Stimulated activated CD4-positive, alpha-beta T cell treated with anti-CD3 and anti-CD28 coated beads, Interleukin-12 subunit alpha, Interleukin-12 subunit beta, amount 100 ng/mL, for 24 hours (primary cell): ENCODE measurements at regions not wholly inside any gene's neighbourhood (a gene's known extent, or its start where the extent isn't known, plus 50 kb on each side); places are given as distances from the start of the nearest gene placed in this dataset.

Experiments used
- DNase-seq, 2 experiments: peaks; one replicate each; pipeline ENCODE4 v3.0.0-alpha.2; 2020; ENCODE audit warnings: low read depth in 2 of 2

DNA sequence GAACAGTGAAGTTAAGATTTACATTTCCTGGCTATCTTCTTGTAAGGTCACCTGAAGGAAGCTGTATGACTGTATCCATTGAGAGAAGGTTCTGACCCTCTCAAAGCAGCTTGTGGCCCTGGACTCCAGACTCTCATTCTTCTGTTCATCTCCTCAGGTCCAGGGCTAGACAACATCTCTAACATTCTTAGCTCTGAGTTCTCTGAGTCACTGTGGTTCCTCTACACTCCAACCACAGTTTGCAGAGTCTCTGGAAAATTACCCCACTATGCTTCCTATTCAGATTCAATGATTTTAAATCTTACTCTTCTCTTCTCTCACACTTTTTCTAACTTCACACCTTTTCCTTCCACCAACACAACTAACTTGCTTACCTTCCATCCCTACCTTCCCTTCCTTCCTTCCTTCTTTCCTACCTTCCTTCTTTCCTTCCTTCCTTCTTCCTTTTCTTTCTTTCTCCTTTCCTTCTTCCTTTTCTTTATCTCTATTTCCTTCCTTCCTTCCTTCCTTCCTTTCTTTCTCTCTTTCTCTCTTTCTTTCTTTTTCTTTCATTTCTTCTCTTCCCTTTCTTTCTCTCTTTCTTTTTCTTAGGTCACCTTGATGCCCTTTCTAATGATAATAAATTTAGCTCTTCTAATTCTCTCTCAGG, 824.3 kb upstream of the ZEB2 start:
- no peak for DNase-seq

DNA sequence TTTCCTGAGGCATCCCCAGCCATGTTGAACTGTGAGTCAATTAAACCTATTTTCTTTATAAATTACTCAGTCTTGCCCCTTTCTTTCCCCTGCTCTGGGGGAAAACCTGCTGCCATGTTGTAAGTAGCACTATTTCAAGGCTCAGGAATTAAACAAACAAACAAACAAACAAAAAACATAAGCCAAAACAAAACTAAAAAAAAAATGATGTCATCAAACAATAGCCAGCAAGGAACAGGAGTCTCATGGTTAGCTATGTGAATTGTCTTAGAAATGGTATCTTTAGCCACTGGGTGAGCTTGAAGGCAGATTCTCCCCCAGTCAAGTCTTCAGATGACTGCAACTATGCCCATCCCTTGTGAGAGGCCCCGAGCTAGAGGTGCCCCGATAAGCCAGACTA, 823.4 kb upstream of the ZEB2 start:
- no peak for DNase-seq

- DNase-seq: no peak
These were observed 821.6 kb upstream of the ZEB2 start for GRCh38 chr2:145341536-145341935.

- DNase-seq: no peak
These were observed 819.7 kb upstream of the ZEB2 start for GRCh38 chr2:145339646-145340045.

GRCh38 chr2:145332210-145332898, 812.4 kb upstream of the ZEB2 start:
- no peak for DNase-seq

DNA sequence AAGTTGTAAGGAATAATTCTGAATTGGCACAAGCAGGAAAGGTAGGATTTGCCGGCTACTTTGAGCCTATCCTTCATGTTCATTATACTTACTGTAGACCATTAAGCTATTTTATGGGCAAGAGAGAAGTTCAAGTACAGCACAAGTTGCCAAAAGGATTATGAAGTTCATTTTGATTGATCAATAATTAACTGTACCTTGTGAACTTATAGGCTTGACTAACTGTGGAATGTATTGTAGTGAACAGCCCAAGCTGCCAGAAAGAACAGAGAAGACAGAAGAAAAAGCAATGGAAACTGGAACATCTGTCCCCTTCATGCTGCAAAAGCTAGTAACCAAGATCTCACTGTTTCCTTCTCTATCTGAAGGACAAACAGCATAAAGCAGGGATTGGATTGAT, 810.1 kb upstream of the ZEB2 start:
- no peak for DNase-seq

DNA sequence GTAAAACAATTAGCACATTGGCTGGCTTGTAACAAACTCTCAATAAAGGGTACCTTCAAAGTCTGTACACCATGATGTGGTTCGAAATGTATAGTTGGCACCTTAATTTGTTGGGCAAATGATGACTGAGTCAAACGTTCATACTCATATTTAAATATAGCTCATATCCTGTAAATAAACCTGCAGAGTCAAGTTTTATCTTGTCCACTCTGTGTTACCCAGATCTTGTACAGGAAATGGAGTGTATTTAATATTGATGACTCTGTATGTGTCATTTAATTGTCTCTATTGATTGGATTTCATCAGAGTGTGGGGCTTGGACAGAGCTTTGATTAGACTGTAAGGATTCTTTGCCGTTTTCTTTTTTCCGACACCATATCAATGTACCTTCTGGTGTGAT, 805.6 kb upstream of the ZEB2 start:
- DNase-seq: no peak

- DNase-seq: no peak
These were observed 804.8 kb upstream of the ZEB2 start for GRCh38 chr2:145324748-145325147.

GRCh38 chr2:145323512-145323911, 803.6 kb upstream of the ZEB2 start:
- DNase-seq: no peak

DNA sequence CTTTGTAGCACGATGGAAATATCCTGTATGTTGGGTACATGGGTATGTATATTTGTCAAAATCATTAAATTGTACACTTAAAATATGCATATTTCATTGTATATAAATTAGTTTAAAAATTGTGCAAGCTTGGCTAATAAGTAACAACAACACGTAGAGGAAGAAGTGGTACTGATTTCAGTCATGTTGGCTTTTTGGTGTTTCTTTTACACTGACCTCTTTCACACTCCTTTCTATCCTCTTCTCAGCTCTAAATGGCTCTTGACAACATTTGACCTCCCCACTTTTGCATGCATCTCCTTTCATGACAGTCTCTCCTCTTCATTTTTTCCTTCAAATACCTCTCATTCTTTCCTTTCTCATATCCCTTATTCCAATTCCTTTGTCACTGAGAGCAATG, 801.4 kb upstream of the ZEB2 start:
- no peak for DNase-seq

- no peak for DNase-seq
These were observed 796.6 kb upstream of the ZEB2 start for GRCh38 chr2:145316496-145316895.

GRCh38 chr2:145315053-145315452, 795.1 kb upstream of the ZEB2 start:
- no peak for DNase-seq

DNA sequence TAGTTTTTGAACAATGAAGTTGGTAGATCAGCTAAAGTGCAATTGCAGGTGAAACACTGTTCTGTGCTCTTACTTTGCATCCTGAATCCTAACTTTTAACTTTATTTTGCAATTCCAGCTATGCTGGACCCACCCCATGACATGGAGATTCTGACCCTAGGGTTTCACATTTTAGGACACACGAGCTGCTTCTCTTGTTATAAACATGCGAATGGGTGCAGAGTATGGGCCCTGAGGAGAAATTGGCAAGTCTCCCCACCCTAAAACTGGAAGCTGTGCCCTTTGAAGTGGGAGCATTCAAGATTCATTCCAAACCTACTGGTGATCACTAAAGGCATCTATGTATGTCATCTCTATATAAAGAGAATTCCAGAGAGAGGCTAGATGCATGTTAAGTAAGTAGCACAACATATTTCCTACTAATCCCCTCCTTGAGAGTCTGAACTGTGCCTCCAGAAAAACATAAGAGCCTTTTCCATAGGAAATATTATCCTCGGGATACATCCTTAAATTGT, 794.3 kb upstream of the ZEB2 start:
- DNase-seq: no peak

GRCh38 chr2:145305889-145306288, 786.0 kb upstream of the ZEB2 start:
- no peak for DNase-seq

DNA sequence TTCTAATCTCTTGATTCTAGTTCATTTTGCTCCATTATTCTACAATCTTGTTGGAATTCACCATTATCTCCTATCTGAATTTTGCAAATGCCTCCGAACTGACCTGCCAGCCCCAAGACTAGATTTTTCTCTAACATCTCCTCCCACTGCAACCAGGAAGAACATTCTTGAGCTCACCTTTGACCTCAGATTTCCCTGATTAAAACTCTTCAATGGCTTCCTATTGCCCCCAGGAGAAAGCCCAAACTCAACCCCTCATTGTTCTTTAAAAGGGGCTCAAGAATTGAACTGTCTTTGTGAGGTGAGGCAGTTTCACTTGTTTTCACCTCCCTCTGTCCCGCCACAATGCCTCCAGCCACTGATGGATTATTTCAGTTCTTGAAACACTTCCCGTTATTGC, 784.6 kb upstream of the ZEB2 start:
- DNase-seq: no peak

DNA sequence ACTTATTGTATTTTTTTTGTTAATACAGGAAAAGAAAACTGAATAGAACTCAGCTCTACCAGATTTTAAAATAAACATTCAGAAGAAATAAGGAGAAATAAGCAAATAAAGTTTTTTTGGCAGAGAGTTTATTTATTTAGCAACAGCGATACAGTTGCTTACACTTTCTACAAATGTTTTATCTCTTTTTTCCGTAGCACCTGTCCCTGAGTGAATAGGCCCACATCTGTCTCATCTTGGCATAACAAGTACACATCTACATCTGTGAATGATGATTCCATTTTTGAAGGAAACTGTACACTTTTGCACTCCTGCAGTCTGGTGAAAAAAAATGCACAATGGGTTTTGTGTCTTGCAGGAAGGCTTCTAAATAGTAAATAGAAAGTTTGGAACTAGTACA, 783.6 kb upstream of the ZEB2 start:
- no peak for DNase-seq

- DNase-seq: no peak
These were observed 783.0 kb upstream of the ZEB2 start for GRCh38 chr2:145302886-145303285.

DNA sequence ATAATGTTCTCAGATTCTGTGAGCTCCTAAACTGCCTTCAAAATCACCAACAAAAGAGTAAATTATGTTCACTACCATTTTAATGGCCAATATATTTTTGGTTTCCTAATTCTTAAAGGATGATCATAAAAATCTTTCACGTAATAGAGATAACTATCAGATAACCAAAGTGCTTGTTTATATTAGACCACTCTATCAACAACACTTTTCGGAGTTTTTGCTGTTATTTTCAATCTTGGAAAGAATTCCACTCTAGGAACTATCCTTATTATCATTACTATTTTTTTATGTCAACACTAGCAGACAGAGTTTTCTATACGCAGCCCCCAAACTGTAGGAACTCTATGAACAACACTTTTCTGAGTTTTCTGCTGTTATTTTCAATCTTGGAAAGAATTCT, 782.5 kb upstream of the ZEB2 start:
- no peak for DNase-seq

DNA sequence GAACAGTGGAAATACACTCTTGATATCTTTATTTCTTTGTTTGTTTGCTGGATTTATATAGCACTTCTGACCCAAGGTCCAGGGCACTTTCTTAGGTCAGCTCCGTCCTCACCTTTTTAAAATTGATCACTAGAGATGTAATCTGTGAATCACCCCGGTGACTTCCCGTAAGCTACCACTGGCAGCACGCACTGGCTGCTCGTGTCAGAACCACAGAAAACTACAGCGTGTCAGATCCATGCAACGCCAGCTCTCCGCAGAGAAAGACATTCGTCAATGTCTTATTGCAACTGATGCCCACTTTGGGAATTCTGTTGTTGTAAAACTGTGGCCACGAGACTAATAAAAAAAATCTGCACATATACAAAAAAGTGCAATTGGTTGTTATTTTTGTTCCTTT, 779.4 kb upstream of the ZEB2 start:
- no peak for DNase-seq

DNA sequence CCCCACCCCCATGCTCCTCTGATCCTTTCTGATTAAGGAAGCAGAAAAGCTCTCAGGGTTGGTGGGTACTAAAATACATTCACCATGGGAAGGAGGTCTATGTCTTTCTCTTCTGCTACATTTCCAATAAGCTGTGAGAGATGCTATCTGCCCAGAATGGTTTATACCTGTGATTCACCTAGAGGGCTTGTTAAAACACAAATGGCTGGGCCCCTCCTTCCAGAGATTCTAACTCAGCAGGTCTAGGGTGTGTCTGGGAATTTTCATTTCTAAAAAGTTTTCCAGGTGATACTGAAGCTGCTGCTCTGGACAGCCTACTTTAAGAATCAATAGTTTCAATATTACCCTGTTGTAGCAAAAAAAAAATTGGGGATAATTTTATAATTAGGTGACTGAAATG, 772.2 kb upstream of the ZEB2 start:
- no peak for DNase-seq

DNA sequence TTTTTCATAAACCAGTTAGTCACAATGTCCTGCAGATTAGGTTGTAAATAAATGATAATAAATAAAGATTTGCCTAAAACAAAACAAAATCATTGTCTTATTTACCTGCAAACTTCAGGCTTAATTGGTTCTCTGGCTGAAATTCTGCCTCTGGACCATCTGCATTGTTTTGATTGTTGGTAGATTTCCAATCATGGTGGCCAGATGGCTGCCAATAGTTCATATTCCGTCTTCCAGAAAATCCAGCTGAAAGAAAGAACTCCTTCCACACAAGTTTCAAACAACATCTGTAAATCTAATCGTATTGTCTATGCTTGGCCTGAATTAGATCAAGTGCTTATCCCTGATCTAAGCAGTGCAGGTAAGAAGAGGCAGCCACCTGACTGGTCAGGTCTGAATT, 771.1 kb upstream of the ZEB2 start:
- no peak for DNase-seq

DNA sequence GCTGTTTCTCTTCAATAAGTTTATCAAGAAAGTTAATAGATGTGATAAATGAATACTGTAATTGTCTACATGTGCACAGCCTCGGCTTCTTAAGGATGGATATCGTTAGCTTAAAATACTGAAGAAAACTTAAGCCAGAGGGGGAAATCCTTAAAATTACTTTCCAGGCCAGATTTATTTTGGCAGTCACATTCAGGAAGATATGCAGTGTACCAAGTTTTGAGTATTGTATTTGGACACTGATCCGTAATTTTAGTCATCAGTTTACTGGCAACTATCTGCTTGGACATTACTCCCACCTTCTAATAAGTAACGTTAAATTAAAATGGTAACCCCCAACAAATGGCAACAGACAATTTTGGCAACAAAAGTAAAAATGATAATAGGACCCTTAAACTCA, 770.0 kb upstream of the ZEB2 start:
- no peak for DNase-seq

DNA sequence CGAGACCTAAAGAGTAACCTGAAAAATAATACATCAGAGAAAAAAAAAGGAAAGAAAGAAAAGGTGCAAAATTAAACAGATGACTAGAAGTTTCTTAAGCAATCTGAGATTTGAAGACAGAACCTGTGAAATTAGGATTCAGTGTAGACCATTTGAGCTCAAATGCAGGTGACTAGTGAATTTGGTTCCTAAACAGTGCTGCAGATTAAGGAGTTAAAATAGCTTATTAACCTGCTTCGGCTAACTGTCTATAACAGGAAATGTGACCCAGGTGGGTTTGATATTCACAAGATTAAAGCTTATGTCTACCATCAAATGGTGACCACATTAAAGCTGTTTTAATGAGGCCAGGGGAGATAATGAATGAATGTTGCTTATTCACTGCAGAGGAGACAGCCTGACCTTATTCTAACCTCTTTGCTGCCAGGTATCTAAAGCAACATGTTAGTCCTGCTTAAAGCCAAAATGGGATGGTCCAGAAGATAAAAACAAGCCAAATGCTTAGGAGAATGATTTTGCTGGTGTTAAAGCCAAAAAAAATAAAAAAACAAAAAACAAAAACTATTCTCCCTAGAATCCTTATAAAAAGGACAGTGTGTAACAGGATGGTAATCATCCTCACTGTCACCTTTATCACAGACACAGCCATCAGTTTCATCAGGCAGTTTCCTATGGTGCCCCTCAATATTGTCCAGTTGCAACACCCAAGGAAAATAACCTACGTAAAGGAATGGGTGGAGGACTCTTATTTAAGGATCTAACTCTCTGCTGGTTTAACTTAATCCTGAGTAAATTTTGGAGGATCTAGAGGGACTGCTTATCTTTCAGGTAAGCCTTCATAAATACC, 769.0 kb upstream of the ZEB2 start:
- DNase-seq: no peak
